HG02610 (cell line): ENCODE measurements at regions not wholly inside any gene's neighbourhood (a gene's known extent, or its start where the extent isn't known, plus 50 kb on each side); places are given as distances from the start of the nearest gene placed in this dataset.

Experiments used
- ATAC-seq: cut with Tn5 transposase; IDR thresholded peaks from one replicate; pipeline ENCODE4 v1.9.1; 2021; ENCODE audit warnings: mild to moderate bottlenecking, moderate library complexity; ENCODE audit not compliant: unreplicated experiment

- ATAC-seq = no peak
Measured at GRCh38 chr17:36813357-36813756, 123.9 kb upstream of the LHX1 start.

- no peak for ATAC-seq
Measured at GRCh38 chr17:36813957-36814563, 123.2 kb upstream of the LHX1 start.

- ATAC-seq = no peak
Measured at GRCh38 chr17:36814958-36815357, 122.3 kb upstream of the LHX1 start.

GRCh38 chr17:36816214-36816906, 120.9 kb upstream of the LHX1 start:
- ATAC-seq = no peak

- ATAC-seq = no peak
Measured at GRCh38 chr17:36816907-36817288, 120.4 kb upstream of the LHX1 start.

GRCh38 chr17:36817483-36818048, 119.7 kb upstream of the LHX1 start:
- no peak for ATAC-seq

- no peak for ATAC-seq
Measured at GRCh38 chr17:36818134-36818825, 119.0 kb upstream of the LHX1 start.

- no peak for ATAC-seq
Measured at GRCh38 chr17:36823850-36824677, 113.2 kb upstream of the LHX1 start.

- no peak for ATAC-seq
Measured at GRCh38 chr17:36824678-36825101, 112.6 kb upstream of the LHX1 start.

GRCh38 chr17:36825113-36825512, 112.2 kb upstream of the LHX1 start:
- no peak for ATAC-seq

- no peak for ATAC-seq
Measured at GRCh38 chr17:36825521-36825920, 111.8 kb upstream of the LHX1 start.

- no peak for ATAC-seq
Measured at GRCh38 chr17:36825951-36826350, 111.3 kb upstream of the LHX1 start.

GRCh38 chr17:36827081-36827480, 110.2 kb upstream of the LHX1 start:
- no peak for ATAC-seq

- no peak for ATAC-seq
Measured at GRCh38 chr17:36829676-36830075, 107.6 kb upstream of the LHX1 start.

- ATAC-seq = no peak
Measured at GRCh38 chr17:36833279-36833678, 104.0 kb upstream of the LHX1 start.

GRCh38 chr17:36835036-36835435, 102.2 kb upstream of the LHX1 start:
- no peak for ATAC-seq

GRCh38 chr17:36837195-36837938, 99.9 kb upstream of the LHX1 start:
- ATAC-seq = no peak

- ATAC-seq = no peak
Measured at GRCh38 chr17:36837939-36838272, 99.4 kb upstream of the LHX1 start.

- no peak for ATAC-seq
Measured at GRCh38 chr17:36839256-36839655, 98.0 kb upstream of the LHX1 start.

- ATAC-seq = no peak
Measured at GRCh38 chr17:36840796-36841195, 96.5 kb upstream of the LHX1 start.
